PC-3 (cell line): ENCODE measurements at regions not wholly inside any gene's neighbourhood (a gene's known extent, or its start where the extent isn't known, plus 50 kb on each side); places are given as distances from the start of the nearest gene placed in this dataset.

Experiments used
- ATAC-seq: fragments of 200-7000 bp; cut with Tn5 transposase; 2 replicates; pipeline ENCODE4 v1.9.1; 2020; ENCODE audit warnings: mild to moderate bottlenecking, moderate library complexity
- BruUV-seq: library from RNA; stranded (reverse); fragments of 400-500 nt; replicated peaks from 2 replicates; lab custom pipeline; 2021; lab: Mats Ljungman, UMichigan
- CTCF ChIA-PET: fragments of 300-600 bp; sonication (Branson Sonifier 250); formaldehyde crosslinking; loops from one replicate; lab custom pipeline; 2022; ENCODE audit warnings: antibody characterized with exemption; lab: Charles Lee
- POLR2A ChIA-PET: fragments of 300-600 bp; sonication (Branson Sonifier 250); formaldehyde crosslinking; loops from one replicate; lab custom pipeline; 2022; ENCODE audit warnings: antibody characterized with exemption; ENCODE audit not compliant: unreplicated experiment; lab: Charles Lee
- DNase-seq: peaks from one replicate; pipeline ENCODE4 v3.0.0-alpha.2; 2015
- H2AFZ ChIP-seq: fragments of 300-600 bp; sonication (generic); 2 replicates; pipeline ENCODE4 v1.6.0; 2016; ENCODE audit warnings: antibody characterized with exemption, low read length
- H3F3A ChIP-seq: fragments of 300-600 bp; sonication (generic); one replicate; pipeline ENCODE4 v1.6.0; 2017; ENCODE audit warnings: antibody characterized with exemption, low read length, control low read depth, mild to moderate bottlenecking; ENCODE audit not compliant: unreplicated experiment
- H3K27ac ChIP-seq: fragments of 300-600 bp; sonication (generic); 2 replicates; pipeline ENCODE4 v1.5.1; 2016; ENCODE audit warnings: mild to moderate bottlenecking, low read length
- H3K27me3 ChIP-seq: fragments of 300-600 bp; sonication (generic); 2 replicates; pipeline ENCODE4 v1.6.1; 2016; ENCODE audit warnings: low read length, mixed read lengths
- H3K36me3 ChIP-seq: fragments of 300-600 bp; sonication (generic); 2 replicates; pipeline ENCODE4 v1.6.1; 2016; ENCODE audit warnings: low read depth, mixed run types, low read length, mixed read lengths
- H3K4me1 ChIP-seq: fragments of 300-600 bp; sonication (generic); 2 replicates; pipeline ENCODE4 v1.5.1; 2016; ENCODE audit warnings: low read length; ENCODE audit not compliant: insufficient read depth
- H3K4me2 ChIP-seq: fragments of 300-600 bp; sonication (generic); 2 replicates; pipeline ENCODE4 v1.6.0; 2016; ENCODE audit warnings: low read length
- H3K4me3 ChIP-seq: fragments of 300-600 bp; sonication (generic); 2 replicates; pipeline ENCODE4 v1.5.1; 2016; ENCODE audit warnings: mild to moderate bottlenecking, low read length, mixed read lengths
- H3K79me2 ChIP-seq: fragments of 300-600 bp; sonication (generic); 2 replicates; pipeline ENCODE4 v1.6.1; 2017; ENCODE audit warnings: low read length, mixed read lengths
- H3K9ac ChIP-seq: fragments of 300-600 bp; sonication (generic); 2 replicates; pipeline ENCODE4 v1.6.0; 2016; ENCODE audit warnings: mild to moderate bottlenecking, low read length
- H3K9me2 ChIP-seq: fragments of 300-600 bp; sonication (generic); replicated peaks from 2 replicates; pipeline ENCODE4 v1.6.1; 2016; ENCODE audit warnings: mixed run types, low read length, mixed read lengths
- H3K9me3 ChIP-seq: fragments of 300-600 bp; sonication (generic); 2 replicates; pipeline ENCODE4 v1.6.1; 2016; ENCODE audit warnings: low read length, mixed read lengths
- H4K20me1 ChIP-seq: fragments of 300-600 bp; sonication (generic); 2 replicates; pipeline ENCODE4 v1.6.1; 2016; ENCODE audit warnings: low read length, mixed read lengths
- CTCF ChIP-seq: fragments of 300-600 bp; sonication (generic); conservative IDR thresholded peaks from 2 replicates; pipeline ENCODE4 v1.5.1; 2017; ENCODE audit warnings: antibody characterized with exemption, low read depth, mild to moderate bottlenecking, low read length
- EZH2 ChIP-seq: fragments of 300-600 bp; sonication (generic); IDR thresholded peaks from one replicate; pipeline ENCODE4 v1.6.1; 2017; ENCODE audit warnings: antibody characterized with exemption, mild to moderate bottlenecking, low read length; ENCODE audit not compliant: unreplicated experiment
- EZH2phosphoT487 ChIP-seq: fragments of 300-600 bp; sonication (generic); IDR thresholded peaks from 2 replicates; pipeline ENCODE4 v1.6.1; 2018; ENCODE audit warnings: mild to moderate bottlenecking, antibody characterized with exemption, low read length, borderline replicate concordance
- intact Hi-C: fragments of 100-400 bp; cut with micrococcal nuclease; formaldehyde crosslinking; loops from 2 replicates; pipeline ENCODE4 v1.9.0; 2023

DNA sequence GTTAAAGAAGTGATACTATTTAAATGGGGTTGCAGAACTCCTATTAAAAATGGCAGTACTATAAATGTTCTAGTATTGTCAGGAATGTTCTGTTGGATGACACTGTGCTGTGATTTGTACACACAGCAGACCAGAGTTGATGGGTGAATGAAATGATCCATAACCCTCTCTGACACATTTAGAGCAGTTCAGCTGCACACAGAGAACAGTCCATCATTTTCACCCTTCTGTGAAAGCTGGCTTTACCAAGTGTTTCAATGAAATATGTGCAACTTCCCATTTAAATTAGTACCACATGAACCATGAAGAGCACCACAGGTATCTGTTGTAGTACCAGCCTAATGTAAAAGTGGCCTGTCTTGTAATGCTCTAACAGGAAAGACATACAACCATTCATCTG is 981.4 kb downstream of the TMEM182 start:
- Histone ChIP-seq H3K9me3 (no peaks in the 10 kb centered on the region), H3K4me1 (no peaks in the 10 kb centered on the region), H3K36me3 (no peaks in the 10 kb centered on the region), H3K79me2 (no peaks in the 10 kb centered on the region), H3K27me3 (peaks cover 13% of the 10 kb centered on the region), H4K20me1 (no peaks in the 10 kb centered on the region), H3K9me2 (no peaks in the 10 kb centered on the region), H3K27ac (no peak overlapping the region), H3K9ac (no peak overlapping the region), H2AFZ (no peak overlapping the region), H3K4me2 (no peak overlapping the region), H3F3A (no peaks in the 10 kb centered on the region), H3K4me3 (no peak overlapping the region)
- CTCF ChIA-PET: no interaction called here
- no TSS peak for BruUV-seq
- POLR2A ChIA-PET: no interaction called here
- TF ChIP-seq EZH2phosphoT487 (no peak), EZH2 (no peak), CTCF (no peak)
- DNase-seq: no peak
- intact Hi-C loops: no loop called here
- ATAC-seq: no peak

DNA sequence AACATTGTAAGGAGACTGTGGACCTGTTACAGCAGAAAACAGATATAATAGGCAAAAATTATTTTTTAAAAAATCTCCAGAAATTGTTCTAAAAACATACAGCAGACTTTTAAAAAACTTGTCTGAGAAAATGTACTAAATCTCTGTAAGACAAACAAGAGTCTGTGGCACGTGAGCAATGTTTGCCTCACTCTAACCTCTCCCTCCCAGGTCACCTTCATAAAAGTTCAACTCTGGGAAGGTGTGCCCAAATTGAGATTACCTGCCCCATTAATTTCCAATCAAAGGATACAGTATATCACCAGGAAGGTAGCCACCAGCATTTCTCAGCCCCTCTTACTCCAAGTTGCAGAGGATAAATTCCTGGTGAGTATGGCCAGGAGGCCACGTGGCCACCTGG is 992.7 kb downstream of the TMEM182 start:
- TF ChIP-seq EZH2phosphoT487 (no peak), CTCF (no peak), EZH2 (no peak)
- no peak for ATAC-seq

DNA sequence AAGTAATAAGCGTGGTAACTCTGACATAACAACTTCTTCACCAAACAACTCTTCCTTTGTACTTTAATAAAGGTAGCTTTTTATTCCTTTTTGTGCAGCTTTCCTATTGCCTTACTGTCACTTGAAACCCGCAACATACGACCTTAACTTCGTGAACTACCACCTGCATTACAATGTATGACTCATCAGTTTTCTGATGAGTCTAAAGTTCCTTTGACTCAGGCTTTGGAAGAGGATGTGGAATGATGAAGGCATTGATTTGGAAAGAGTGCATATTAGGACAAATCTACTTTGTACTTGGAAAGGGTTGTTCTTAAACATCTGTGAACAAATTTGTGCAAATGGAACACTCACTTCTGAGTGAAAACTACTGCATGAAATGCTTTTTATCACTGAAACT is 1012.1 kb downstream of the TMEM182 start:
- Histone ChIP-seq H3K9me3 (0 out of 2 replicates have a peak, but pooled peaks cover 4% of the 10 kb centered on the region), H3K4me2 (no peak overlapping the region), H2AFZ (no peak overlapping the region), H3K9ac (no peak overlapping the region), H3K9me2 (no peaks in the 10 kb centered on the region), H3F3A (no peaks in the 10 kb centered on the region), H3K4me1 (0 out of 2 replicates have a peak, but pooled peaks cover 4% of the 10 kb centered on the region), H3K79me2 (no peaks in the 10 kb centered on the region), H3K4me3 (no peak overlapping the region), H3K27ac (no peak overlapping the region), H3K36me3 (no peaks in the 10 kb centered on the region), H4K20me1 (no peaks in the 10 kb centered on the region), H3K27me3 (0 out of 2 replicates have a peak, but pooled peaks cover 7% of the 10 kb centered on the region)
- ATAC-seq (no peak), DNase-seq (peak; percentile 72)
- TF ChIP-seq CTCF (no peak), EZH2phosphoT487 (no peak), EZH2 (no peak)
- POLR2A ChIA-PET: no interaction called here
- no TSS peak for BruUV-seq
- intact Hi-C loops: no loop called here
- CTCF ChIA-PET: no interaction called here

More for the DNA sequence above, 992.7 kb downstream of the TMEM182 start:
- Histone ChIP-seq H3K27me3 (no peaks in the 10 kb centered on the region), H3K9ac (no peak overlapping the region), H3K79me2 (no peaks in the 10 kb centered on the region), H3K9me3 (0 out of 2 replicates have a peak, but pooled peaks cover 3% of the 10 kb centered on the region), H3K27ac (no peak overlapping the region), H3K9me2 (no peaks in the 10 kb centered on the region), H2AFZ (no peak overlapping the region), H3F3A (no peaks in the 10 kb centered on the region), H3K4me2 (no peak overlapping the region), H3K4me3 (no peak overlapping the region), H3K36me3 (no peaks in the 10 kb centered on the region), H3K4me1 (no peaks in the 10 kb centered on the region), H4K20me1 (no peaks in the 10 kb centered on the region)
- ChIA-PET POLR2A (no interaction called here), CTCF (no interaction called here)
- no TSS peak for BruUV-seq
- DNase-seq: no peak
- intact Hi-C loops: no loop called here
